GM12878 (cell line): ENCODE measurements at regions not wholly inside any gene's neighbourhood (a gene's known extent, or its start where the extent isn't known, plus 50 kb on each side); places are given as distances from the start of the nearest gene placed in this dataset.

Experiments used
- ATAC-seq: fragments of 200-7000 bp; cut with Tn5 transposase; 3 replicates; pipeline ENCODE4 v1.9.1; 2020; ENCODE audit warnings: mild to moderate bottlenecking, moderate library complexity
- BruUV-seq: library from RNA; stranded (reverse); fragments of 400-500 nt; replicated peaks from 2 replicates; lab custom pipeline; 2021; lab: Mats Ljungman, UMichigan
- CTCF ChIA-PET: fragments of 300-600 bp; sonication (Branson Sonifier 250); formaldehyde crosslinking; extraction: SDS; loops from one replicate; lab custom pipeline; 2021; ENCODE audit warnings: inconsistent platforms; lab: Yijun Ruan, JAX
- POLR2A ChIA-PET: fragments of 350-600 bp; formaldehyde crosslinking; extraction: SDS; loops from one replicate; lab custom pipeline; 2021; ENCODE audit warnings: inconsistent platforms; lab: Charles Lee
- RAD21 ChIA-PET: fragments of 300-600 bp; sonication (Branson Sonifier 250); formaldehyde crosslinking; loops from one replicate; lab custom pipeline; 2023; ENCODE audit warnings: antibody characterized with exemption; ENCODE audit not compliant: unreplicated experiment; lab: Charles Lee
- SMC1A ChIA-PET: fragments of 300-600 bp; sonication (Branson Sonifier 250); formaldehyde crosslinking; loops from one replicate; lab custom pipeline; 2023; ENCODE audit not compliant: unreplicated experiment, uncharacterized antibody; lab: Charles Lee
- DNase-seq: peaks from one replicate; pipeline ENCODE4 v3.0.0-alpha.2; 2011; ENCODE audit warnings: low read depth, low spot score
- FAIRE-seq: peaks from 3 replicates; lab custom pipeline; 2011; peaks lifted over from hg19 to GRCh38; lab: Jason Lieb, UNC
- H2AFZ ChIP-seq: 2 replicates; pipeline ENCODE4 v1.6.0; 2011; ENCODE audit warnings: low read depth, low read length, control low read depth; ENCODE audit not compliant: control insufficient read depth
- H3K27ac ChIP-seq: 2 replicates; pipeline ENCODE4 v1.5.1; 2011; ENCODE audit warnings: control low read depth; ENCODE audit not compliant: control insufficient read depth, insufficient read depth
- H3K27me3 ChIP-seq, 2 experiments: replicated peaks in 1 of 2; 2 replicates each; pipeline versions ENCODE4 v1.6.0 to v1.6.1; 2011; ENCODE audit warnings: low read length in 1 of 2; ENCODE audit not compliant: control insufficient read depth in 2 of 2, insufficient read depth in 2 of 2
- H3K36me3 ChIP-seq, 2 experiments: 2 replicates each; pipeline ENCODE4 v1.5.1; 2011; ENCODE audit warnings: low read length in 1 of 2; ENCODE audit not compliant: control insufficient read depth in 2 of 2, insufficient read depth in 2 of 2
- H3K4me1 ChIP-seq: 2 replicates; pipeline ENCODE4 v1.6.1; 2011; ENCODE audit warnings: mild to moderate bottlenecking, low read length, moderate library complexity, mixed read lengths; ENCODE audit not compliant: control insufficient read depth, insufficient read depth
- H3K4me2 ChIP-seq: 2 replicates; pipeline ENCODE4 v1.6.0; 2011; ENCODE audit warnings: control low read depth; ENCODE audit not compliant: control insufficient read depth, insufficient read depth
- H3K4me3 ChIP-seq: fragments of 200-600 bp; sonication (generic); 2 replicates; pipeline ENCODE4 v1.5.1; 2016
- H3K79me2 ChIP-seq: 2 replicates; pipeline ENCODE4 v1.6.0; 2011; ENCODE audit warnings: low read length; ENCODE audit not compliant: control insufficient read depth, insufficient read depth
- H3K9ac ChIP-seq: 2 replicates; pipeline ENCODE4 v1.8.0; 2011; ENCODE audit warnings: low read length, control low read depth, mixed read lengths; ENCODE audit not compliant: control insufficient read depth, insufficient read depth
- H3K9me3 ChIP-seq: replicated peaks from 3 replicates; pipeline ENCODE4 v1.5.1; 2011; ENCODE audit warnings: mild to moderate bottlenecking, low read length; ENCODE audit not compliant: control insufficient read depth, insufficient read depth
- H4K20me1 ChIP-seq: 2 replicates; pipeline ENCODE4 v1.6.0; 2011; ENCODE audit not compliant: control insufficient read depth, insufficient read depth
- CEBPB ChIP-seq, 2 experiments: fragments of 150-350 bp in 1 of 2; IDR thresholded peaks; 2 replicates each; pipeline ENCODE4 v1.6.1; 2012 to 2014; ENCODE audit warnings: low read depth in 2 of 2, low read length in 2 of 2, borderline replicate concordance in 1 of 2, inconsistent platforms in 1 of 2
- FOS ChIP-seq: IDR thresholded peaks from 3 replicates; pipeline ENCODE4 v1.6.1; 2011; ENCODE audit warnings: borderline replicate concordance; ENCODE audit not compliant: insufficient read length; ENCODE audit errors: extremely low read depth
- NFXL1 ChIP-seq: fragments of 450-650 bp; IDR thresholded peaks from 2 replicates; pipeline ENCODE4 v1.6.1; 2017; ENCODE audit warnings: antibody characterized with exemption, mild to moderate bottlenecking, borderline replicate concordance
- NR2F1 ChIP-seq: fragments of 450-650 bp; conservative IDR thresholded peaks from 2 replicates; pipeline ENCODE4 v1.6.1; 2017; ENCODE audit warnings: mild to moderate bottlenecking
- SMARCA5 ChIP-seq: fragments of 450-650 bp; IDR thresholded peaks from 2 replicates; pipeline ENCODE4 v1.6.1; 2017; ENCODE audit warnings: mild to moderate bottlenecking
- SMC3 ChIP-seq: IDR thresholded peaks from 2 replicates; pipeline ENCODE4 v1.6.1; 2011; ENCODE audit warnings: low read length, improper control_type of control experiment, borderline replicate concordance
- ZSCAN29 ChIP-seq: fragments of 450-650 bp; IDR thresholded peaks from 2 replicates; pipeline ENCODE4 v1.6.1; 2017; ENCODE audit warnings: mild to moderate bottlenecking, moderate library complexity
- WGBS: methylation state at CpG from one replicate; pipeline ENCODE4 v1.1.6; 2016; ENCODE audit warnings: low lambda C conversion rate; ENCODE audit not compliant: insufficient replicate concordance, insufficient coverage; ENCODE audit errors: missing lambda C conversion rate; 5-methylcytosine and 5-hydroxymethylcytosine counted together
- in situ Hi-C: fragments of 300-500 bp; cut with MboI; formaldehyde crosslinking; loops from 9 replicates; pipeline ENCODE4 v1.14.3; 2018; ENCODE audit warnings: mixed read lengths
- intact Hi-C: fragments of 100-400 bp; cut with micrococcal nuclease; formaldehyde crosslinking; loops from one replicate; pipeline ENCODE4 v1.14.2; 2022; ENCODE audit not compliant: unreplicated experiment
- TF ChIP-seq, protein P1 (sequence below): fragments of 450-650 bp; IDR thresholded peaks from 2 replicates; pipeline ENCODE4 v1.6.1; 2018; ENCODE audit warnings: borderline replicate concordance, mild to moderate bottlenecking; ENCODE audit not compliant: partially characterized antibody
- TF ChIP-seq, protein P2 (sequence below): fragments of 450-650 bp; conservative IDR thresholded peaks from 2 replicates; pipeline ENCODE4 v1.6.1; 2017; ENCODE audit warnings: mild to moderate bottlenecking, moderate library complexity

DNA sequence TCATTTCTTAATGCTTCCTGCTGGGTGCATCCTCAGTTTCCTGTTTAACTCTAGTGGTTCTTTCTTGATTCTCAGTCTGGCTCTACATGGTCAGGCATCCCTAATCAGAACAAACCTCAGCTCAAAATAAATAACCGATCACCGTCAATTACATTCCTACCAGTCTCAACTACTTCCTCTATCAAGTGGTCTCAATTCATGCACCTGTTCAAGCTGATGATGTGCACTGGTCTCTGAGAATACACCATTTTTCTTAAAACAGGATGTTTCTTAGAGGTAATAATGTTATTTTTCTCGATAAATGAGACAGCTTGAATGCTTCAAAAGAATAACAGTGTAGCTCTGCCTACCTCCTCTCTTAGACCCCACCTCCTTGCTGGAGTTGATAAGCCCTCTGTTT, 420.9 kb downstream of the SOCS6 start:
- intact Hi-C loops: no loop called here
- H4K20me1 ChIP-seq: no peaks in the 10 kb centered on the region
- ChIA-PET CTCF (no interaction called here), POLR2A (no interaction called here), RAD21 (no interaction called here), SMC1A (no interaction called here)
- no peaks in the 10 kb centered on the region for H3K27me3 ChIP-seq
- H3K9ac ChIP-seq: no peak overlapping the region
- 0% methylated on average over 3 of the region's 3 CpGs for WGBS
- BruUV-seq: no TSS peak
- no peaks in the 10 kb centered on the region for H3K36me3 ChIP-seq
- H3K79me2 ChIP-seq: no peaks in the 10 kb centered on the region
- no peaks in the 10 kb centered on the region for H3K9me3 ChIP-seq
- TF ChIP-seq, protein P1, sequence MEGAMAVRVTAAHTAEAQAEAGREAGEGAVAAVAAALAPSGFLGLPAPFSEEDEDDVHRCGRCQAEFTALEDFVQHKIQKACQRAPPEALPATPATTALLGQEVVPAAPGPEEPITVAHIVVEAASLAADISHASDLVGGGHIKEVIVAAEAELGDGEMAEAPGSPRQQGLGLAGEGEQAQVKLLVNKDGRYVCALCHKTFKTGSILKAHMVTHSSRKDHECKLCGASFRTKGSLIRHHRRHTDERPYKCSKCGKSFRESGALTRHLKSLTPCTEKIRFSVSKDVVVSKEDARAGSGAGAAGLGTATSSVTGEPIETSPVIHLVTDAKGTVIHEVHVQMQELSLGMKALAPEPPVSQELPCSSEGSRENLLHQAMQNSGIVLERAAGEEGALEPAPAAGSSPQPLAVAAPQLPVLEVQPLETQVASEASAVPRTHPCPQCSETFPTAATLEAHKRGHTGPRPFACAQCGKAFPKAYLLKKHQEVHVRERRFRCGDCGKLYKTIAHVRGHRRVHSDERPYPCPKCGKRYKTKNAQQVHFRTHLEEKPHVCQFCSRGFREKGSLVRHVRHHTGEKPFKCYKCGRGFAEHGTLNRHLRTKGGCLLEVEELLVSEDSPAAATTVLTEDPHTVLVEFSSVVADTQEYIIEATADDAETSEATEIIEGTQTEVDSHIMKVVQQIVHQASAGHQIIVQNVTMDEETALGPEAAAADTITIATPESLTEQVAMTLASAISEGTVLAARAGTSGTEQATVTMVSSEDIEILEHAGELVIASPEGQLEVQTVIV: no peak
- TF ChIP-seq SMC3: no peak
- TF ChIP-seq NR2F1: no peak
- no peak for TF ChIP-seq SMARCA5
- TF ChIP-seq, protein P2, sequence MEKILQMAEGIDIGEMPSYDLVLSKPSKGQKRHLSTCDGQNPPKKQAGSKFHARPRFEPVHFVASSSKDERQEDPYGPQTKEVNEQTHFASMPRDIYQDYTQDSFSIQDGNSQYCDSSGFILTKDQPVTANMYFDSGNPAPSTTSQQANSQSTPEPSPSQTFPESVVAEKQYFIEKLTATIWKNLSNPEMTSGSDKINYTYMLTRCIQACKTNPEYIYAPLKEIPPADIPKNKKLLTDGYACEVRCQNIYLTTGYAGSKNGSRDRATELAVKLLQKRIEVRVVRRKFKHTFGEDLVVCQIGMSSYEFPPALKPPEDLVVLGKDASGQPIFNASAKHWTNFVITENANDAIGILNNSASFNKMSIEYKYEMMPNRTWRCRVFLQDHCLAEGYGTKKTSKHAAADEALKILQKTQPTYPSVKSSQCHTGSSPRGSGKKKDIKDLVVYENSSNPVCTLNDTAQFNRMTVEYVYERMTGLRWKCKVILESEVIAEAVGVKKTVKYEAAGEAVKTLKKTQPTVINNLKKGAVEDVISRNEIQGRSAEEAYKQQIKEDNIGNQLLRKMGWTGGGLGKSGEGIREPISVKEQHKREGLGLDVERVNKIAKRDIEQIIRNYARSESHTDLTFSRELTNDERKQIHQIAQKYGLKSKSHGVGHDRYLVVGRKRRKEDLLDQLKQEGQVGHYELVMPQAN: no peak
- no peak for TF ChIP-seq FOS
- no peak for TF ChIP-seq ZSCAN29
- TF ChIP-seq NFXL1: no peak
- TF ChIP-seq CEBPB (IDR thresholded peaks at IDR 0.05; ENCODE audit: borderline replicate concordance in 1 of 2, low read depth in 2 of 2, low read length in 2 of 2): no peak
- H3K4me2 ChIP-seq: no peak overlapping the region
- in situ Hi-C loops: no loop called here
- no peak overlapping the region for H3K27ac ChIP-seq
- ATAC-seq (no peak), DNase-seq (no peak), FAIRE-seq (no peak)
- no peak overlapping the region for H2AFZ ChIP-seq
- no peak overlapping the region for H3K4me3 ChIP-seq
- no peaks in the 10 kb centered on the region for H3K4me1 ChIP-seq
